ENCODE measurements at regions not wholly inside any gene's neighbourhood (a gene's known extent, or its start where the extent isn't known, plus 50 kb on each side); places are given as distances from the start of the nearest gene placed in this dataset.

DNA sequence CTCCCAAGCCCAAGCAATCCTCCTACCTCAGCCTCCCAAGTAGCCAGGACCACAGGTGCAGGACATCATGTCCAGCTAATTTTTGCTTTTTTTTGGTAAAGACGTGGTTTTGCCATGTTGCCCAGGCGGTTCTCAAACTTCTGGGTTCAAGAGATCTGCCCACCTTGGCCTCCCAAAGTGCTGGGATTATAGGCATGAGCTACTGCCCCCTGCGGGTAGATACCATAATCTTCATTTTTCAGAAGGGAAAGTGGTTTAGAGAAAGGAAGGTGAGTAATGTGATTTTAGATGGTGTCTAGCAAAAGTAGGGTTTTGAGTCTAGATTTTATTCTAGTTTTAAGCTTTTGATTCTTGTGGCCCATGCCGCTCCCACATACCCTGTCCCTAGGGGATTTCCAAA, 205.3 kb upstream of the CLNK start:
- TF ChIP-seq, protein P1, sequence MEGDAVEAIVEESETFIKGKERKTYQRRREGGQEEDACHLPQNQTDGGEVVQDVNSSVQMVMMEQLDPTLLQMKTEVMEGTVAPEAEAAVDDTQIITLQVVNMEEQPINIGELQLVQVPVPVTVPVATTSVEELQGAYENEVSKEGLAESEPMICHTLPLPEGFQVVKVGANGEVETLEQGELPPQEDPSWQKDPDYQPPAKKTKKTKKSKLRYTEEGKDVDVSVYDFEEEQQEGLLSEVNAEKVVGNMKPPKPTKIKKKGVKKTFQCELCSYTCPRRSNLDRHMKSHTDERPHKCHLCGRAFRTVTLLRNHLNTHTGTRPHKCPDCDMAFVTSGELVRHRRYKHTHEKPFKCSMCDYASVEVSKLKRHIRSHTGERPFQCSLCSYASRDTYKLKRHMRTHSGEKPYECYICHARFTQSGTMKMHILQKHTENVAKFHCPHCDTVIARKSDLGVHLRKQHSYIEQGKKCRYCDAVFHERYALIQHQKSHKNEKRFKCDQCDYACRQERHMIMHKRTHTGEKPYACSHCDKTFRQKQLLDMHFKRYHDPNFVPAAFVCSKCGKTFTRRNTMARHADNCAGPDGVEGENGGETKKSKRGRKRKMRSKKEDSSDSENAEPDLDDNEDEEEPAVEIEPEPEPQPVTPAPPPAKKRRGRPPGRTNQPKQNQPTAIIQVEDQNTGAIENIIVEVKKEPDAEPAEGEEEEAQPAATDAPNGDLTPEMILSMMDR (conservative IDR thresholded peaks at IDR 0.05; ENCODE audit: low read depth, low read length): no peak
- no peak for TF ChIP-seq EZH2 (IDR thresholded peaks at IDR 0.05; ENCODE audit: borderline replicate concordance, low read depth, low read length, poor library complexity, severe bottlenecking)

Data from A673 (cell line).